Endothelial cell of umbilical vein (primary cell): ENCODE measurements at regions not wholly inside any gene's neighbourhood (a gene's known extent, or its start where the extent isn't known, plus 50 kb on each side); places are given as distances from the start of the nearest gene placed in this dataset.

Source experiments
- BruUV-seq: library from RNA; stranded (reverse); fragments of 400-500 nt; replicated peaks from 2 replicates; lab custom pipeline; 2021; lab: Mats Ljungman, UMichigan
- CTCF ChIA-PET: fragments of 300-600, 350-600 bp; sonication (Branson Sonifier 250); formaldehyde crosslinking; loops from one replicate; lab custom pipeline; 2021; ENCODE audit warnings: antibody characterized with exemption, inconsistent platforms; lab: Charles Lee
- POLR2A ChIA-PET: fragments of 300-600, 350-600 bp; sonication (Branson Sonifier 250); formaldehyde crosslinking; loops from one replicate; lab custom pipeline; 2021; ENCODE audit warnings: antibody characterized with exemption, inconsistent platforms; lab: Charles Lee
- DNase-seq: peaks from one replicate; pipeline ENCODE4 v3.0.0-alpha.2; 2011; ENCODE audit warnings: low read depth, low spot score
- FAIRE-seq: peaks from 2 replicates; lab custom pipeline; 2011; peaks lifted over from hg19 to GRCh38; lab: Jason Lieb, UNC
- H2AFZ ChIP-seq: 2 replicates; pipeline ENCODE4 v1.6.0; 2012; ENCODE audit warnings: low read depth, low read length, control low read depth, inconsistent platforms
- H3K27ac ChIP-seq: 2 replicates; pipeline ENCODE4 v1.5.1; 2011; ENCODE audit warnings: low read depth, mild to moderate bottlenecking, control low read depth, low read length, moderate library complexity; ENCODE audit not compliant: insufficient read depth
- H3K27me3 ChIP-seq, 2 experiments: 2 replicates each; pipeline versions ENCODE4 v1.6.0 to v1.6.1; 2011; ENCODE audit warnings: low read length in 2 of 2, mixed read lengths in 1 of 2; ENCODE audit not compliant: control insufficient read depth in 2 of 2, insufficient read depth in 2 of 2
- H3K36me3 ChIP-seq, 2 experiments: 2 replicates in 1 of 2; 3 replicates in 1 of 2; pipeline ENCODE4 v1.5.1; 2011; ENCODE audit warnings: low read length in 2 of 2, mild to moderate bottlenecking in 1 of 2, moderate library complexity in 1 of 2; ENCODE audit not compliant: control insufficient read depth in 2 of 2, insufficient read depth in 2 of 2; ENCODE audit errors: extremely low read depth in 1 of 2
- H3K4me1 ChIP-seq: 3 replicates; pipeline ENCODE4 v1.5.1; 2011; ENCODE audit warnings: mild to moderate bottlenecking, low read length; ENCODE audit not compliant: control insufficient read depth, insufficient read depth; ENCODE audit errors: extremely low read depth
- H3K4me2 ChIP-seq: 2 replicates; pipeline ENCODE4 v1.6.1; 2011; ENCODE audit warnings: low read length, control low read depth, mixed read lengths; ENCODE audit not compliant: insufficient read depth
- H3K4me3 ChIP-seq, 3 experiments: fragments of 200-600 bp in 1 of 3; sonication (generic), shearing (Covaris generic) in 1 of 3; replicated peaks in 1 of 3; 2 replicates each; pipeline ENCODE4 v1.5.1; 2011 to 2016; ENCODE audit warnings: control low read depth in 3 of 3, low read length in 3 of 3, mild to moderate bottlenecking in 2 of 3, inconsistent platforms in 1 of 3, low read depth in 1 of 3, moderate library complexity in 1 of 3; ENCODE audit not compliant: insufficient read depth in 1 of 3
- H3K79me2 ChIP-seq: 2 replicates; pipeline ENCODE4 v1.6.0; 2012; ENCODE audit warnings: low read length, inconsistent platforms; ENCODE audit not compliant: control insufficient read depth, insufficient read depth
- H3K9ac ChIP-seq: replicated peaks from 2 replicates; pipeline ENCODE3; 2011; ENCODE audit warnings: low read length, control low read depth; ENCODE audit not compliant: insufficient read depth; ENCODE audit errors: extremely low read depth
- H3K9me1 ChIP-seq: replicated peaks from 3 replicates; pipeline ENCODE4 v1.6.0; 2011; ENCODE audit warnings: mild to moderate bottlenecking, low read length; ENCODE audit not compliant: control insufficient read depth, insufficient read depth; ENCODE audit errors: extremely low read depth
- H3K9me3 ChIP-seq: replicated peaks from 2 replicates; pipeline ENCODE4 v1.5.1; 2012; ENCODE audit warnings: low read length, inconsistent platforms; ENCODE audit not compliant: control insufficient read depth, insufficient read depth
- H4K20me1 ChIP-seq: replicated peaks from 2 replicates; pipeline ENCODE3; 2011; ENCODE audit warnings: mild to moderate bottlenecking, low read length; ENCODE audit not compliant: control insufficient read depth, insufficient read depth; ENCODE audit errors: extremely low read depth
- CTCF ChIP-seq, 2 donors: IDR thresholded peaks; 1 replicate in 1 of 2; 2 replicates in 1 of 2; pipeline ENCODE4 v1.5.1; 2011; ENCODE audit warnings: low read length in 2 of 2, mild to moderate bottlenecking in 2 of 2, moderate library complexity in 2 of 2, control low read depth in 1 of 2, inconsistent platforms in 1 of 2, low read depth in 1 of 2; ENCODE audit not compliant: insufficient read depth in 1 of 2; ENCODE audit errors: extremely low read depth in 1 of 2
- EZH2 ChIP-seq: IDR thresholded peaks from 2 replicates; pipeline ENCODE4 v1.6.1; 2012; ENCODE audit warnings: borderline replicate concordance, low read depth, mild to moderate bottlenecking, moderate library complexity, low read length, inconsistent platforms; ENCODE audit not compliant: severe bottlenecking
- FOS ChIP-seq: IDR thresholded peaks from 2 replicates; pipeline ENCODE4 v1.6.1; 2011; ENCODE audit warnings: mild to moderate bottlenecking, low read length, moderate library complexity, borderline replicate concordance; ENCODE audit not compliant: insufficient read depth
- GATA2 ChIP-seq: IDR thresholded peaks from 2 replicates; pipeline ENCODE4 v1.7.0; 2011; ENCODE audit warnings: low read depth, mild to moderate bottlenecking, moderate library complexity, mixed read lengths, low read length; ENCODE audit not compliant: insufficient read length, insufficient read depth
- JUN ChIP-seq: IDR thresholded peaks from 2 replicates; pipeline ENCODE4 v1.6.1; 2011; ENCODE audit warnings: borderline replicate concordance, low read depth; ENCODE audit not compliant: insufficient read length, insufficient read depth
- MAX ChIP-seq: IDR thresholded peaks from 2 replicates; pipeline ENCODE4 v1.6.1; 2011; ENCODE audit not compliant: insufficient read depth, insufficient read length
- MYC ChIP-seq: IDR thresholded peaks from one replicate; pipeline ENCODE4 v1.6.1; 2011; ENCODE audit warnings: mild to moderate bottlenecking, low read depth, low read length
- POLR2A ChIP-seq: IDR thresholded peaks from 2 replicates; pipeline ENCODE4 v1.6.1; 2012; ENCODE audit warnings: low read depth, mild to moderate bottlenecking, control low read depth, low read length
- POLR2AphosphoS5 ChIP-seq: IDR thresholded peaks from 2 replicates; pipeline ENCODE4 v1.6.1; 2012; ENCODE audit warnings: low read depth, mild to moderate bottlenecking, control low read depth, low read length, moderate library complexity; ENCODE audit not compliant: insufficient read depth
- dilution Hi-C: fragments of 300-500 bp; cut with MboI; formaldehyde crosslinking; loops from one replicate; pipeline ENCODE4 v1.15.0; 2019; ENCODE audit warnings: low sequenced_read_pairs; ENCODE audit not compliant: extremely low pct_ligation_motif_present
- intact Hi-C: fragments of 100-400 bp; cut with micrococcal nuclease; formaldehyde crosslinking; loops from one replicate; pipeline ENCODE4 v1.10.0; 2022

DNA sequence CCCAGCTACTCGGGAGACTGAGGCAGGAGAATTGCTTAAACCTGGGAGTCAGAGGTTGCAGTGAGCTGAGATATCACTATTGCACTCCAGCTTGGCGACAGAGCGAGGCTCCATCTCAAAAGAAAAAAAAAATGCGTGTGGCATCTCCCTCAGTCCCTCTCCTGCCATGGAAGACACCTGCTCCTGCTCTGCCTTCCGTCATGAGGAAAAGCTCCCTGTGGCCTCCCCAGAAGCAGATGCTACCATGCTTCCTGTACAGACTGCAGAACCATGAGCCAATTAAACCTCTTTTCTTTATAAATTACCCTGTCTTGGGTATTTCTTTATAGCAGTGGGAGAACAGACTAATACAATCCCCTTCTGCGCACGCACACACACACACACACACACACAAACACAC is 249.4 kb downstream of the MN1 start:
- POLR2A ChIA-PET, result no interaction called here
- TF ChIP-seq POLR2AphosphoS5 (no peak), MYC (no peak), POLR2A (no peak), MAX (no peak), JUN (no peak)
- dilution Hi-C loops (no loop called here), intact Hi-C loops (no loop called here)
- H3K9ac ChIP-seq, result no peak overlapping the region
- no peaks in the 10 kb centered on the region for H3K36me3 ChIP-seq
- H3K4me2 ChIP-seq, result no peak overlapping the region
- FAIRE-seq (no peak), DNase-seq (no peak)
- H4K20me1 ChIP-seq, result no peaks in the 10 kb centered on the region
- H3K4me1 ChIP-seq, result no peaks in the 10 kb centered on the region
- H3K79me2 ChIP-seq, result no peaks in the 10 kb centered on the region
- H3K9me1 ChIP-seq, result no peaks in the 10 kb centered on the region
- no TSS peak for BruUV-seq
- H3K27ac ChIP-seq, result no peak overlapping the region
- peaks cover 4 to 6% of the 10 kb centered on the region in 2 experiments for H3K27me3 ChIP-seq
- H2AFZ ChIP-seq, result no peak overlapping the region
- no peak overlapping the region for H3K4me3 ChIP-seq
- no peaks in the 10 kb centered on the region for H3K9me3 ChIP-seq
- CTCF ChIA-PET, result no interaction called here

DNA sequence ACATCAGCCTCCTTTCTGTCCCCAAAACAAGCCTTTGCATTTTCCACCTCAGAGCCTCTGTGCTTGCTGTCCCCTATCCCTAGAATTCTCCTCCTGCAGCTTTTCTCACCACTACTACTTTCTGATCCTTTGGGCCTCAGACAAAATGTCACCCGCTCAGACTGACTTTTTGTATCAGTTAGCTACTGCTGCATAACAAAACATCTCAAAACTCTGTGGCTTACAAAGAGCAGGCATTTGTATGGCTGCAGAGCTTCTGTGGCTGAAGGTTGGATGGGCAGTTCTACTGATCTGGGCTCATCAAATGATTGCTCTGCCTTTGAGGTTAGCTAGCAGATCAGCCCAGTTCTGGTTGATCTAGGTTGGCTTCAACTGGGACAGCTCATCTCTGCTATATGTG is 248.7 kb downstream of the MN1 start:
- no peak for FAIRE-seq
- peaks cover 4 to 6% of the 10 kb centered on the region in 2 experiments for H3K27me3 ChIP-seq
- H3K27ac ChIP-seq, result no peak overlapping the region
- DNase-seq, result no peak
- H3K4me1 ChIP-seq, result no peaks in the 10 kb centered on the region
- no peak for TF ChIP-seq CTCF (IDR thresholded peaks at IDR 0.05; ENCODE audit: extremely low read depth in 1 of 2, insufficient read depth in 1 of 2, low read depth in 1 of 2, low read length in 2 of 2)
- no peak for TF ChIP-seq FOS
- no peak for TF ChIP-seq MAX
- no peak for TF ChIP-seq POLR2AphosphoS5
- no peak for TF ChIP-seq MYC
- no peak for TF ChIP-seq GATA2
- TF ChIP-seq JUN, result no peak
- no peak for TF ChIP-seq EZH2
- no peak for TF ChIP-seq POLR2A
- H3K9me3 ChIP-seq, result no peaks in the 10 kb centered on the region
- no peaks in the 10 kb centered on the region for H3K36me3 ChIP-seq
- no peak overlapping the region for H3K4me2 ChIP-seq
- no peak overlapping the region for H3K9ac ChIP-seq
- H4K20me1 ChIP-seq, result no peaks in the 10 kb centered on the region
- H2AFZ ChIP-seq, result no peak overlapping the region
- ChIA-PET CTCF (no interaction called here), POLR2A (no interaction called here)
- BruUV-seq, result no TSS peak
- no peaks in the 10 kb centered on the region for H3K9me1 ChIP-seq
- H3K4me3 ChIP-seq, result no peak overlapping the region
- no peaks in the 10 kb centered on the region for H3K79me2 ChIP-seq
- dilution Hi-C loops (no loop called here), intact Hi-C loops (no loop called here)
